Stimulated activated CD4-positive, alpha-beta T cell treated with anti-CD3 and anti-CD28 coated beads, Interleukin-1b, Interleukin-23, amount 100 ng/mL, for 24 hours (primary cell): ENCODE measurements at regions not wholly inside any gene's neighbourhood (a gene's known extent, or its start where the extent isn't known, plus 50 kb on each side); places are given as distances from the start of the nearest gene placed in this dataset.
"Not testable (repeated sequence)": the region's sequence is repeated elsewhere in the genome, so short reads cannot be mapped to it uniquely, and the experiment has no call there.

Experiments
- DNase-seq, 4 experiments: peaks; one replicate each; pipeline ENCODE4 v3.0.0-alpha.2; 2020; ENCODE audit warnings: low read depth in 4 of 4, low spot score in 1 of 4

DNA sequence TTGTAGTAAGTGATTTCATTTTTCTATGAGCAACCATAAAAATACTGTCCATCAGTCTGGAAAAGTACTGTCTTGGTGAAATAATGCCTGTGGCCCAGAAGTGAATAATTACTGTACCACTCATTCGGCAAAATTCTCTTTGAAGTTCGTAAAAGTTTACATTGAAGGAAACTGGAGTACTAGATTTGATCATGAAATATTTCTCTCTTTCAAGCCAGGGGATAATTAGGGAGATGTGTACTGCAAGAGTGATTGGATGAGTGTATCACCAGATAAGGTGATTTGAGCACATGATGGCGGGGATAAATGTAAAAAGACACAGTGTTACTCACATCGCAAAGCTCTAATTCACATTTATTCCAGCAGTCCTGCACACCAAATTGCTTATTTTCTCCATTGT lies 883.2 kb upstream of the PIK3C3 start:
- DNase-seq: no peak

GRCh38 chr18:41069167-41069566 lies 885.9 kb upstream of the PIK3C3 start:
- DNase-seq: no peak

DNA sequence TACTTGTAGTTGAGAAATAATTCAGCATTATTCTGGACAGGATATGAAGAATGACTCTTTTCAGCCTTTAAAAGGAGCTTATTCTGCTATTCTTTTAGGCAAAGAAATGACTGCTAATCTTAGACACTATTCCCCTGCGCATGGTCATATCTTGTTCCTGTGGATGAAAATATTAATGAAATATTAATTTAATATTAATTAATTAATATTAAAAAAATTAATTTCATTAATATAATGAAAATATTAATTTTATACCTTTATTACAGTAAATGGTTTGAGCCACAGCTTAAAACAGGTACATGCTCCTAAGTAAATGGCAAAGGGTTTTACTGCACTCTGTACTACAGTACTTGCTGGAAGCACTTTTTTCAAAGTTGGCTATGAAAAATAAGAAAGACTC lies 890.1 kb upstream of the PIK3C3 start:
- DNase-seq: no peak

GRCh38 chr18:41060967-41061366 lies 894.1 kb upstream of the PIK3C3 start:
- DNase-seq: no peak

DNA sequence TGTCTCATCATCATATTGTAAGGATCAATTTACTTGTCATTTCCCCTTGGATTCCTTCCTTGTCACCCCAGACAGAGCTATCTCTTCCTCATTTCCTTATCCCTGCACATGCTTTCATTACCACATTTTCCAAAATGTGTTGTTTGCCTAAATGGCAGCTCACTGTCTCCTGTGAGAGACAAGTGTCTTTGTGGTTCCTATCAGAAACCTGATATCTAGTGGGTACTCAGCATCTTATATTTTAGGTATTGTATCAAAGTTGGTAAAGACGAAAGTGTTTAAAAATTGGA lies 896.0 kb upstream of the PIK3C3 start:
- no peak for DNase-seq

GRCh38 chr18:41058351-41059125 lies 896.5 kb upstream of the PIK3C3 start:
- DNase-seq: no peak

- DNase-seq: no peak
Observed at GRCh38 chr18:41052625-41053024, 902.4 kb upstream of the PIK3C3 start.

DNA sequence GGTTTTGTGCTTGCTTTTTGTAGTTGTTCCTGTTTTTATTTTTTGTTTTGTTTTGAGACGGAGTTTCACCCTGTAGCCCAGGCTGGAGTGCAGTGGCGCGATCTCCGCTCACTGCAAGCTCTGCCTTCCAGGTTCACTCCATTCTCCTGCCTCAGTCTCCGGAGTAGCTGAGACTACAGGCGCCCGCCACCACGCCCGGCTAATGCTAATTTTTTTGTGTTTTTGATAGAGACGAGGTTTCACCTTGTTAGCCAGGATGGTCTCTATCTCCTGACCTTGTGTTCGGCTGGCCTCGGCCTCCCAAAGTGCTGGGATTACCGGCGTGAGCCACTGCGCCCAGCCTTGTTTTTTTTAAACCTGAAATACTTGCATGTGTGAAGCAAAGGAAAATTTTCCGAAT lies 908.8 kb upstream of the PIK3C3 start:
- DNase-seq: not testable (repeated sequence)

DNA sequence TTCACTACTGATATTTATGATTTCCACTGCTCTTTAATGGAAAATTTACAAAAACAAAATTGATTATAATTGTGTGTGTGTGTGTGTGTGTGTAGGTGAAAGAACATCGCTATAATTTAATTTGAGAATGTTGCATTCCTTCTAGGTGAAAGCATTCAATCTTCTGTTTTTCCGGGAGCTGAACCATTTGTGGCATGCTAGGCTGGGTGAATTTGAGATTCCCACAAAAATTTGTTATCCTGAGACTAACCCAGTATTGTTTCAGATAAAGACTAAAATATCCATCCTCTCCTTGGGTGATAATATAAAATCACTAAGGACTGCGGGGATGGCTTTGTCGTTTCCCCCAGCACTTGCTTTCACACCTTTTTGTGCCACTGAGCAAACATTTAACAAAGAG lies 911.2 kb upstream of the PIK3C3 start:
- DNase-seq: no peak

GRCh38 chr18:41042866-41043265 lies 912.2 kb upstream of the PIK3C3 start:
- DNase-seq: no peak

GRCh38 chr18:41038071-41038470 lies 917.0 kb upstream of the PIK3C3 start:
- no peak for DNase-seq

DNA sequence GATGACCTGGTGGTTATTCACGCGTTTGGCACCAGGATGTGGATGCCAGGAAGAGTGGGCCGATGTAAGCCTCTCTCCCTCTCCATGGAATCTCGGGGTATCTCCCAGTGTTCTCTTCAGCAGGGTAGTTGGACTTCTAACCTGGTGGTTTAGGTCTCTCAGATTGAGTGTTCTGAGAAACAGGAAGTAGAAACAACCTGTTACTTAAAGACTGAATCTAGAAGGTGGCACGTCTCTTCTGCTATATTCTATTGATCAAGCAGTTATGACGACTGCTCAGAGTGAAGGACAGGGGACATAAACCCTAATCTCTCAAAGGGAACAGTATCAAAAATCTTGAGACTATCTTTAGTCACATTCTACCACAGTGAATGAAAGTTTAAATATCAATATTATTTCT lies 918.7 kb upstream of the PIK3C3 start:
- DNase-seq: no peak

DNA sequence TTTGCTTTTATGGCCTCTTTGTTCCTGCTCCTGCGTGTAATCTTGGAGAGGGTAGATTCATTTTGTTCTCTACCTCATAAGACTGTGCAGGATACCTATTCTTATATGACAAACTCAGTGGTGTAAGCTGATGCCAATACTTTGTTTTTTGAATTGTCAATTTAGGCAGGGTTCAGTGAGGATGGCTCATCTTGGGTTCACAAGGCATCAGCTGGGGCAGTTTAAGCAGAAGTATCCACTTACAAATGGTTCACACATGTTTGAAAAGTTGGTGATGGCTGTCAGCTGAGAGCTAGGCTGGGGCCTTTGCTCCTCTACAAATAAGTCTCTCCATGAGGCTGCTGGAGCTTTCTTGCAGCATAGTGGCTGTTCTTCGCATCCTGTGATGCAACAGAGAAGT lies 920.6 kb upstream of the PIK3C3 start:
- DNase-seq: no peak

DNA sequence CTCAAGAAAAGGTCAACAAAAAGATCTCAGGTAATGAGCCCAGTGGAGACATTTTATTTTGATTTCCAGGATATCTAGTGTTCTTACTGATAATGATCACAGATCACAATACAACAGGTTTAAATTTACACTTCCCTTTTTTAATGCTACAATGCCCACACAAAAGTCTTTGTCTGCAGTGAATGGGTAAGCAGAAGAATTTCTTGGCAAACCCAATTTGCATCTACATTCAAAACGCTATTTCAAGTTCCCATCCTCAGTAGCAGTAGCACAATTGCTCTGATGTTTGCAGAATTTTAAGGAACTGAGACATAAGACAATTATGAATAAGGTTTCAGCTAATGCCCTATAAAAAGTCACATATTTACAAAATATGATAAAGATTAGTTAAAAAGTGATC lies 929.4 kb upstream of the PIK3C3 start:
- DNase-seq: no peak

- no peak for DNase-seq
Observed at GRCh38 chr18:41024792-41025191, 930.2 kb upstream of the PIK3C3 start.

GRCh38 chr18:41022484-41022883 lies 932.5 kb upstream of the PIK3C3 start:
- DNase-seq: no peak

GRCh38 chr18:41021089-41021488 lies 933.9 kb upstream of the PIK3C3 start:
- no peak for DNase-seq

DNA sequence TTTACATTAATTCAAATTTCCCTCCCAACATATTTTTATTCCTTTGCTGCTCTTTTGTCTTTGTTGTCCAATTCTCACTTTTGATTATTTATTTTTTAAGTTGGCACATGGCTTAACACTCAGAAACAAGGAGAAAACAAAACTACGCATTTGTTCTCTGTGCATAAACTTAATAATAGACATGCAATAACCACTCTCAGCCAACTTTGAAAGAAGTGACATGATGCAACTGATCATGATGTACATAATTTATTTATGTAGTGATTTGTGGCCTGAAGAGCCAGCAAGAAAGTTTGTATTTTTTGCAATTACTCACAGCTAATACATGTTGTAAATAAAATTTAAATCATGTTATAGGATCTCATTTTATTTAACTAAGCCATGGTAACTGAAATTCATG lies 942.8 kb upstream of the PIK3C3 start:
- DNase-seq: no peak

GRCh38 chr18:41009926-41010325 lies 945.1 kb upstream of the PIK3C3 start:
- no peak for DNase-seq

GRCh38 chr18:41004324-41004723 lies 950.7 kb upstream of the PIK3C3 start:
- DNase-seq: no peak

DNA sequence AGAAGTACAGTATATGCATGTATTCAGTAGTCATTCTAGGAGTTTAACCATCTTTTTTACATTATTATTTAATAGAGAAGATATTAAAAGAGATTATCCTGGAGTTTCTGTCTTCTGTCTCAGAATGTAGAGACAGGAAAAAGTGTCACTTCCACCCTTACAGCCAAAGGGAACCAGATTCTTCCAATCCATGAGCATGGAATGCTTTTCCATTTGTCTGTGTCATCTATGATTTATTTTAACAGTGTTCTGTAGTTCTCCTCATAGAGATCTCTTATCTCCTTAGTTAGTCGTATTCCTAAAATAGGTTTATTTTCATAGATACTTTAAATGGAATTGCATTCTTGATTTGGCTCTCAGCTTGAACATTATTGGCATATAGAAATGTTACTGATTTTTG lies 959.5 kb upstream of the PIK3C3 start:
- DNase-seq: no peak

- DNase-seq: no peak
Observed at GRCh38 chr18:40993363-40993762, 961.7 kb upstream of the PIK3C3 start.

DNA sequence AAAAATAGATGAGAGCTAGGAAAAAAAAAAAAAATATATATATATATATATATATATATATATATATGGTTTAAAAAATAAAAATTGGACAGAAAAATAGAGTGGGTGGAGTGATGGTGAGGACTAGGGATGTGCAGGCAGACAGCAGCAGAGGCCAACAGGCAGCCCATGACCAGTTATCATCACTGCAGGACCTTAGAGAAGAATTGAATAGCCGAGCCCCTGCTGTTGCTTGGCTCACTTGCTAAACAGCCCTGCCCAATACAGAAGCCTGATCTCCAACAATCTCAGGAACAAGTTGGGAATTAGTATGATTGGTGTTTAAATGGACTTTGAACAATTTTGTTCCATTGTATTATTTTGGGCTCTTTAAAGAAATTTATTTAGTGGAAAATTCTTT lies 967.5 kb upstream of the PIK3C3 start:
- no peak for DNase-seq

DNA sequence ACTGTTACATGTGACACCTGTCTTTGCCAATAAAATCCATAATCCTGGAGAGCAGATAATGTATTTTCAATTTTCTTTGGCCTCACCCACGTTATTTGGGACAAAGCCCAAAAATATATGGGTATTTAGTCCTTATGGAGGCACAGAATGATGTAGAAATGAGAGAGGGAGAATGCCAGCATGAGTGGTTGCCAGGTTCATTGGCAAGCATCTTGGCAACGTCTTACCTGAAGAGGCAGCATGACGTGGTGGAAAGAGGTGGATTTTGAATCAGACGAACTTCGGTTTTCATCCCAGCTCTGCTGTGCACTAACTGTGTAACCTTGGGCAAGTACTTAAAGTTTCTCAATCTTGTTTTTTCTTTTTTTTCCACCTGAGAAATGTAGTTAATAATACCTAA lies 969.6 kb upstream of the PIK3C3 start:
- DNase-seq: no peak
